HL-60 (cell line): ENCODE measurements at regions not wholly inside any gene's neighbourhood (a gene's known extent, or its start where the extent isn't known, plus 50 kb on each side); places are given as distances from the start of the nearest gene placed in this dataset.
A peak's percentile ranks its signal among the peaks of the same experiment; 100 is the strongest.

ENCODE experiments used
- DNase-seq, 2 experiments: peaks; one replicate each; pipeline ENCODE4 v3.0.0-alpha.2; 2010 to 2020; ENCODE audit warnings: low read depth in 1 of 2, low spot score in 1 of 2
- H3K27ac ChIP-seq: fragments of 250-450 bp; sonication (Bioruptor Pico); replicated peaks from 2 replicates; pipeline ENCODE4 v1.5.1; 2020; ENCODE audit warnings: mild to moderate bottlenecking, moderate library complexity
- H3K27me3 ChIP-seq: fragments of 250-450 bp; sonication (Bioruptor Pico); 2 replicates; pipeline ENCODE4 v1.5.1; 2021; ENCODE audit warnings: mild to moderate bottlenecking, moderate library complexity; ENCODE audit not compliant: insufficient read depth, poor library complexity, severe bottlenecking
- H3K4me3 ChIP-seq: replicated peaks from 2 replicates; pipeline ENCODE4 v1.5.1; 2011; ENCODE audit warnings: mild to moderate bottlenecking, control low read depth, low read length; ENCODE audit not compliant: insufficient read depth
- CTCF ChIP-seq: IDR thresholded peaks from one replicate; pipeline ENCODE4 v1.5.1; 2011; ENCODE audit warnings: low read length, control low read depth, inconsistent platforms; ENCODE audit not compliant: insufficient read depth
- GABPA ChIP-seq: IDR thresholded peaks from 2 replicates; pipeline ENCODE4 v1.6.1; 2012; ENCODE audit warnings: low read depth
- POLR2AphosphoS5 ChIP-seq: IDR thresholded peaks from 2 replicates; pipeline ENCODE4 v1.6.1; 2012; ENCODE audit warnings: low read depth
- REST ChIP-seq: IDR thresholded peaks from 2 replicates; pipeline ENCODE4 v1.6.1; 2012; ENCODE audit warnings: low read depth; ENCODE audit not compliant: insufficient replicate concordance
- SPI1 ChIP-seq: IDR thresholded peaks from 2 replicates; pipeline ENCODE4 v1.6.1; 2012; ENCODE audit warnings: low read depth, mild to moderate bottlenecking, borderline replicate concordance

DNA sequence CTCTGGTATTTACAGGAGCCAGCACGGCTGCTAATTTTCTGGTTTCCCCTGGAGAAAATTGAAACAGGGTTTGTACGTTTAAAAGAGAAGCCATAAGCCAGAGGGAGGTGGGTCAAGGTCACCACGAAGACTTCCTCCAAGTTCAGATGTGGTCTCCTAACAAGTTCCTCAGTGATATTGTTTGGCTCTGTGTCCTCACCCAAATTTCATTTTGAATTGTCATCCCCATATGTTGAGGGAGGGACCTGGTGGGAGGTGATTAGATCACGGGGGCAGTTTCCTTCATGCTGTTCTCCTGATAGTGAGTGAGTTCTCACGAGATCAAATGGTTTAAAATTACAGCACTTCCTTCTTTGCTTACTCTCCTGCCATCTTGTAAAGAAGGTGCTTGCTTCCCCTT lies 295.4 kb upstream of the DAB1 start:
- Histone ChIP-seq H3K4me3 (no peak overlapping the region), H3K27me3 (no peaks in the 10 kb centered on the region), H3K27ac (no peak overlapping the region)
- DNase-seq = peak in 1 of 2 experiments; percentile 36
- peak; percentile 55; the same call in 1 of the 2 replicates for TF ChIP-seq SPI1
- TF ChIP-seq REST = no peak

DNA sequence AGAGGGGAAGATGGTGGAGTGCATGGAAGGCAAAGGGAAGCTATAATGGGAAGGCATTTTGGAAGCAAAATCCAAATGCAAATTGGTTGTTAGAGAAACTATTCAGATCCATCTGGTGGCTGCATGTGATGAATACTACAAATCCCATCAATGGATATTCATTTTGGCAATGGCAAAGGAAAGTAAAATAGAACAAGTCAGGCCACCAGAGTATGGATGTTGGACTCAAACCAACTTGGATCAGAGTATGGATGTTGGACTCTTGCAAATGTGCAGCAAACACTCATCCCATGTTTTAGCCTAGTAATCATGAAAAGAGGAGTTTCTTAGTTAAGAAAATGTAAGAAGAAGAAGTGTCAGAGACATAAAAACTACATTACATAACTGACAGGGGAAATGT lies 289.6 kb upstream of the DAB1 start:
- Histone ChIP-seq H3K27me3 (no peaks in the 10 kb centered on the region), H3K27ac (no peak overlapping the region), H3K4me3 (no peak overlapping the region)
- TF ChIP-seq SPI1 (no peak), CTCF (no peak), POLR2AphosphoS5 (no peak), GABPA (no peak), REST (no peak)
- no peak for DNase-seq

- no peak for DNase-seq
- Histone ChIP-seq H3K27me3 (no peaks in the 10 kb centered on the region), H3K4me3 (no peak overlapping the region), H3K27ac (no peak overlapping the region)
- TF ChIP-seq SPI1 = no peak
- no peak for TF ChIP-seq CTCF
- TF ChIP-seq POLR2AphosphoS5 = no peak
- TF ChIP-seq GABPA = no peak
- TF ChIP-seq REST = no peak
These were observed 289.0 kb upstream of the DAB1 start for GRCh38 chr1:57712846-57713245.

DNA sequence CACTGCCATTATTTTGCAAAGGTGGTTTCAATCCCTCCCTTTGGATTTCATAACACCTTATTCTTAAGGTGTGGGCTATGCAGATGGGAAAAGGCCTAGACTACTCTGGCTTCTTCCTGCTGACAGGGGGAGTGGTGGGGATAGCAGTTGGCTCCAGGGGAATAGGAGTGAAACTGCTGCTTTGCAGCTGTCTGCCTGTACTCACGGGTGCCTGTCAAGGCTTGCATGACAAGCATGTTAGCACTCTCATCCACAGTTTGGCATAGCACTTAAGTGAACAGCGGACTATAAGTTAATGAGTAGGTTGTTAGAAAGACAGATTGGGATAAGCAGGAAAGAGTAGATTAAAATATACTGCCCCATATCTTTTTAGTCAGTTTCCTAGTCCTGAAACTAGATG lies 287.5 kb upstream of the DAB1 start:
- no peak for DNase-seq

More for the DNA sequence above, 287.5 kb upstream of the DAB1 start:
- TF ChIP-seq POLR2AphosphoS5 = no peak
- TF ChIP-seq GABPA = no peak
- no peak for TF ChIP-seq SPI1
- TF ChIP-seq CTCF = no peak
- no peak for TF ChIP-seq REST
- Histone ChIP-seq H3K27me3 (no peaks in the 10 kb centered on the region), H3K27ac (no peak overlapping the region), H3K4me3 (no peak overlapping the region)
